HFFc6 (cell line): ENCODE measurements at regions not wholly inside any gene's neighbourhood (a gene's known extent, or its start where the extent isn't known, plus 50 kb on each side); places are given as distances from the start of the nearest gene placed in this dataset.

ENCODE experiments used
- DNase-seq: peaks from one replicate; pipeline ENCODE4 v3.0.0-alpha.2; 2018
- H3K27ac Mint-ChIP-seq: 2 replicates; pipeline ENCODE4 v1.8.0; 2020; ENCODE audit warnings: mild to moderate bottlenecking, mixed read lengths
- H3K27me3 Mint-ChIP-seq: 2 replicates; pipeline ENCODE4 v1.8.0; 2021; ENCODE audit warnings: mild to moderate bottlenecking, moderate library complexity, mixed read lengths; ENCODE audit not compliant: insufficient read depth
- H3K36me3 Mint-ChIP-seq: 2 replicates; pipeline ENCODE4 v1.8.0; 2021; ENCODE audit warnings: low read depth, mixed read lengths
- H3K4me1 Mint-ChIP-seq: 2 replicates; pipeline ENCODE4 v1.8.0; 2020; ENCODE audit warnings: low read depth, mixed read lengths
- H3K4me3 Mint-ChIP-seq: 2 replicates; pipeline ENCODE4 v1.8.0; 2020; ENCODE audit warnings: mild to moderate bottlenecking, moderate library complexity, mixed read lengths
- H3K9me3 Mint-ChIP-seq: 2 replicates; pipeline ENCODE4 v1.8.0; 2020; ENCODE audit warnings: mild to moderate bottlenecking, mixed read lengths
- CTCF ChIP-seq: fragments of 200-600 bp; sonication (generic); IDR thresholded peaks from 2 replicates; pipeline ENCODE4 v1.5.0; 2021; ENCODE audit warnings: antibody characterized with exemption, mild to moderate bottlenecking

- H3K4me1 Mint-ChIP-seq: no peaks in the 10 kb centered on the region; the same call in 1 of the 2 replicates
- H3K27me3 Mint-ChIP-seq: peaks cover 4% of the 10 kb centered on the region
- H3K27ac Mint-ChIP-seq: no peak overlapping the region
- TF ChIP-seq CTCF: no peak
- no peak overlapping the region for H3K4me3 Mint-ChIP-seq
- no peak for DNase-seq
- peaks cover 29% of the 10 kb centered on the region for H3K9me3 Mint-ChIP-seq
- H3K36me3 Mint-ChIP-seq: no peaks in the 10 kb centered on the region
Observed at GRCh38 chr6:55034752-55035151, 139.6 kb upstream of the HCRTR2 start.

- H3K36me3 Mint-ChIP-seq: no peaks in the 10 kb centered on the region
- peaks cover 12% of the 10 kb centered on the region for H3K4me1 Mint-ChIP-seq
- H3K27ac Mint-ChIP-seq: peak overlapping the region; percentile 10; the same call in 1 of the 2 replicates
- no peak for TF ChIP-seq CTCF
- no peaks in the 10 kb centered on the region; the same call in 1 of the 2 replicates for H3K27me3 Mint-ChIP-seq
- H3K4me3 Mint-ChIP-seq: peak overlapping the region; percentile 1; the same call in 1 of the 2 replicates
- DNase-seq: peak; percentile 83
- H3K9me3 Mint-ChIP-seq: peaks cover 11% of the 10 kb centered on the region; the same call in 1 of the 2 replicates
Observed at GRCh38 chr6:55040102-55040848, 134.0 kb upstream of the HCRTR2 start.

GRCh38 chr6:55046869-55047422 lies 127.4 kb upstream of the HCRTR2 start:
- Mint-ChIP-seq H3K9me3 (no peaks in the 10 kb centered on the region), H3K36me3 (no peaks in the 10 kb centered on the region), H3K27ac (no peak overlapping the region), H3K4me1 (no peaks in the 10 kb centered on the region), H3K27me3 (peaks cover 4% of the 10 kb centered on the region; the same call in 1 of the 2 replicates), H3K4me3 (no peak overlapping the region)
- DNase-seq: no peak
- no peak for TF ChIP-seq CTCF

- DNase-seq: no peak
- Mint-ChIP-seq H3K27me3 (peaks cover 4% of the 10 kb centered on the region; the same call in 1 of the 2 replicates), H3K36me3 (no peaks in the 10 kb centered on the region), H3K9me3 (no peaks in the 10 kb centered on the region), H3K27ac (no peak overlapping the region), H3K4me3 (no peak overlapping the region), H3K4me1 (no peaks in the 10 kb centered on the region)
- no peak for TF ChIP-seq CTCF
Observed at GRCh38 chr6:55047451-55048044, 126.8 kb upstream of the HCRTR2 start.

- H3K36me3 Mint-ChIP-seq: no peaks in the 10 kb centered on the region
- no peak overlapping the region for H3K27ac Mint-ChIP-seq
- H3K4me1 Mint-ChIP-seq: no peaks in the 10 kb centered on the region
- no peaks in the 10 kb centered on the region for H3K9me3 Mint-ChIP-seq
- no peak overlapping the region for H3K4me3 Mint-ChIP-seq
- DNase-seq: no peak
- no peak for TF ChIP-seq CTCF
- H3K27me3 Mint-ChIP-seq: peaks cover 4% of the 10 kb centered on the region; the same call in 1 of the 2 replicates
Observed at GRCh38 chr6:55049866-55050265, 124.4 kb upstream of the HCRTR2 start.
